ENCODE measurements at regions not wholly inside any gene's neighbourhood (a gene's known extent, or its start where the extent isn't known, plus 50 kb on each side); places are given as distances from the start of the nearest gene placed in this dataset.

- TF ChIP-seq CTCF (IDR thresholded peaks at IDR 0.05; ENCODE audit: poor library complexity, severe bottlenecking) (no peak), REST (IDR thresholded peaks at IDR 0.05; ENCODE audit: borderline replicate concordance) (no peak), EP300 (conservative IDR thresholded peaks at IDR 0.05; ENCODE audit: poor library complexity, severe bottlenecking) (no peak), SMC3 (conservative IDR thresholded peaks at IDR 0.05; ENCODE audit: poor library complexity) (no peak), RAD21 (conservative IDR thresholded peaks at IDR 0.05) (no peak)
Measured at GRCh38 chr13:82675024-82675423, 1207.2 kb downstream of the SLITRK1 start.
